Mesothelial cell of epicardium (in vitro differentiated cells): ENCODE measurements at regions not wholly inside any gene's neighbourhood (a gene's known extent, or its start where the extent isn't known, plus 50 kb on each side); places are given as distances from the start of the nearest gene placed in this dataset.
A peak's percentile ranks its signal among the peaks of the same experiment; 100 is the strongest.

ENCODE experiments used
- DNase-seq, 2 experiments: peaks; one replicate each; pipeline ENCODE4 v3.0.0; 2021; ENCODE audit warnings: low spot score in 2 of 2; ENCODE audit not compliant: unreplicated experiment in 2 of 2
- H3K27ac Mint-ChIP-seq: 2 replicates; pipeline ENCODE4 v1.8.0; 2021; ENCODE audit warnings: mixed read lengths
- H3K27me3 Mint-ChIP-seq: 2 replicates; pipeline ENCODE4 v1.8.0; 2021; ENCODE audit warnings: low read depth, mixed read lengths
- H3K36me3 Mint-ChIP-seq: 2 replicates; pipeline ENCODE4 v1.8.0; 2021; ENCODE audit warnings: mixed read lengths
- H3K4me1 Mint-ChIP-seq: 2 replicates; pipeline ENCODE4 v1.8.0; 2021; ENCODE audit warnings: mixed read lengths
- H3K4me3 Mint-ChIP-seq: 2 replicates; pipeline ENCODE4 v1.8.0; 2021; ENCODE audit warnings: mild to moderate bottlenecking, moderate library complexity, mixed read lengths
- H3K9me3 Mint-ChIP-seq: 2 replicates; pipeline ENCODE4 v1.8.0; 2021; ENCODE audit warnings: mixed read lengths
- CTCF ChIP-seq: fragments of 200-600 bp; sonication (generic); IDR thresholded peaks from one replicate; pipeline ENCODE4 v1.5.0; 2021; ENCODE audit warnings: antibody characterized with exemption; ENCODE audit not compliant: unreplicated experiment

GRCh38 chr10:28903063-28903462, 225.7 kb downstream of the BAMBI start:
- H3K27ac Mint-ChIP-seq = peak overlapping the region; percentile 61
- no peaks in the 10 kb centered on the region for H3K9me3 Mint-ChIP-seq
- DNase-seq = no peak
- H3K36me3 Mint-ChIP-seq = no peaks in the 10 kb centered on the region
- peaks cover 49% of the 10 kb centered on the region for H3K4me1 Mint-ChIP-seq
- no peaks in the 10 kb centered on the region for H3K27me3 Mint-ChIP-seq
- H3K4me3 Mint-ChIP-seq = no peak overlapping the region
- no peak for TF ChIP-seq CTCF

- Mint-ChIP-seq H3K27ac (peak overlapping the region; percentile 98), H3K4me1 (peaks cover 51% of the 10 kb centered on the region), H3K27me3 (no peaks in the 10 kb centered on the region), H3K4me3 (no peak overlapping the region), H3K36me3 (no peaks in the 10 kb centered on the region), H3K9me3 (no peaks in the 10 kb centered on the region)
- DNase-seq = no peak
- TF ChIP-seq CTCF = no peak
Measured at GRCh38 chr10:28903736-28904135, 226.4 kb downstream of the BAMBI start.

GRCh38 chr10:28905371-28905770, 228.1 kb downstream of the BAMBI start:
- Mint-ChIP-seq H3K36me3 (no peaks in the 10 kb centered on the region), H3K27me3 (no peaks in the 10 kb centered on the region), H3K4me1 (peaks cover 56% of the 10 kb centered on the region), H3K4me3 (no peak overlapping the region), H3K9me3 (no peaks in the 10 kb centered on the region), H3K27ac (peak overlapping the region; percentile 98)
- no peak for DNase-seq
- no peak for TF ChIP-seq CTCF

GRCh38 chr10:28906011-28906411, 228.7 kb downstream of the BAMBI start:
- Mint-ChIP-seq H3K27me3 (no peaks in the 10 kb centered on the region), H3K4me3 (peak overlapping the region; percentile 45), H3K27ac (peak overlapping the region; percentile 98), H3K36me3 (no peaks in the 10 kb centered on the region), H3K4me1 (peaks cover 60% of the 10 kb centered on the region), H3K9me3 (no peaks in the 10 kb centered on the region)
- TF ChIP-seq CTCF = no peak
- peak in 1 of 2 experiments; percentile 45 for DNase-seq

- no peak for DNase-seq
- Mint-ChIP-seq H3K27me3 (no peaks in the 10 kb centered on the region), H3K4me1 (peaks cover 64% of the 10 kb centered on the region), H3K27ac (peak overlapping the region; percentile 98), H3K4me3 (peak overlapping the region; percentile 45), H3K9me3 (no peaks in the 10 kb centered on the region), H3K36me3 (no peaks in the 10 kb centered on the region)
- no peak for TF ChIP-seq CTCF
Measured at GRCh38 chr10:28906415-28906814, 229.1 kb downstream of the BAMBI start.

GRCh38 chr10:28906934-28907333, 229.6 kb downstream of the BAMBI start:
- no peak for DNase-seq

More at GRCh38 chr10:28906934-28907333, 229.6 kb downstream of the BAMBI start:
- Mint-ChIP-seq H3K27ac (peak overlapping the region; percentile 98), H3K9me3 (no peaks in the 10 kb centered on the region), H3K4me1 (peaks cover 67% of the 10 kb centered on the region), H3K36me3 (no peaks in the 10 kb centered on the region), H3K4me3 (peak overlapping the region; percentile 6), H3K27me3 (no peaks in the 10 kb centered on the region)
- TF ChIP-seq CTCF = no peak
